Right ventricle myocardium superior (tissue), 1 donor: ENCODE measurements at regions not wholly inside any gene's neighbourhood (a gene's known extent, or its start where the extent isn't known, plus 50 kb on each side); places are given as distances from the start of the nearest gene placed in this dataset.

Experiments used
- ATAC-seq: fragments of 200-7000 bp; cut with Tn5 transposase; one replicate; pipeline ENCODE4 v1.9.1; 2020; ENCODE audit warnings: mild to moderate bottlenecking; ENCODE audit not compliant: poor library complexity
- DNase-seq: peaks from one replicate; pipeline ENCODE4 v3.0.0-alpha.2; 2020
- intact Hi-C: fragments of 100-400 bp; cut with DNase I; formaldehyde crosslinking; loops from one replicate; pipeline ENCODE4 v1.11.2; 2022
- donor health status: DM: no; HTN: yes; CAD: no; lungs with severe emphysema.

DNA sequence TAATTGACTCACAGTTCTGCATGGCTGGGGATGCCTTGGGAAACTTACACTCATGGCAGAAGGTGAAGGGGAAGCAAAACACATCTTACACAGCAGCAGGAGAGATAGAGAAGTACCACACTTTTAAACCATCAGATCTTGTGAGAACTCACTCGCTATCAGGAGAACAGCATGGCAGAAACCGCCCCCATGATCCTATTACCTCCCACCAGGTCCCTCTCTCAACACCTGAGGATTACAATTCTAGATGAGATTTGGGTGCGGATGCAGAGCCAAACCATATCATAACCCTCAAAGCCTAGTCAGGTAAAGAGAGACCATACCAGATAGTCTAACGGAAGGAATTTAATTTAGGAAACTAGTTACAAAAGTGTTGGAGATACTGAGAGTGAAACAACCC lies 182.6 kb upstream of the ACVR2A start:
- ATAC-seq (no peak), DNase-seq (no peak)
- intact Hi-C loops, result no loop called here

DNA sequence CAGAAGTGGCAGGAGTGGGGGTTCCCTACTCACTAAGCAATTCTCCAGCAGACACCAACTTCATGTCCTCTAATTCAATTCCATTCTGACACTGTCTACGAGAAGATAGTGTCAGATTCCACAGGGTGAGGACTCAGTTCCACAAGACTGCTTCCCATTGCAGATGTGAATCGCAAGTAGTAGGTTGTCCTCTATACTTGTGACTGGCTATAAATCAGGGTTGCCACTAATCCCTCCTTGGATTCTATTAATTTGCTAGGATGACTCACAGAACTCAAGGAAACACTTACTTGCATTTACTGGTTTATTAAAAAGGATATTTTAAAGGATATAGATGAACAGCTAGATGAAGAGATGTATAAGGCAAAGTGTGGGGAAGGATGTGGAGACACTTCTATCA lies 184.1 kb upstream of the ACVR2A start:
- no peak for DNase-seq
- intact Hi-C loops, result no loop called here
- no peak for ATAC-seq

DNA sequence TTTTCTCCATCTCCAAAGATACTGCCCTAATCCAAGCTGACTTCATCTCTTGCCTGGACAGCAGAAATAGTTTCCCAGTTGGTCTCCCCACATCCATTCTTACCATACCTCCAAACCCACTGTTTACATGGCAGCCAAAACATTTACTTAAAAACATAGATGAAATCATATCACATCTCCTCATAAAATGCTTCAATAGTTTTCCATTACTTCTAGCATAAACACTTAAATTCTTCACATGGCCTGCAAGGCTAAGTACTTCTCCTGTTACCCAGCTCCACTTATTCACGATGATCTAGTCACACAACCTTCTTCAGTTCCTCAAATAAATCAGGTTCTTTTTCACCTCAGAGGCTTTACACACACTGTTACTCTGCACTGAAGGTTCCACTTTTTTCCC lies 185.8 kb upstream of the ACVR2A start:
- ATAC-seq (no peak), DNase-seq (no peak)
- intact Hi-C loops, result no loop called here

DNA sequence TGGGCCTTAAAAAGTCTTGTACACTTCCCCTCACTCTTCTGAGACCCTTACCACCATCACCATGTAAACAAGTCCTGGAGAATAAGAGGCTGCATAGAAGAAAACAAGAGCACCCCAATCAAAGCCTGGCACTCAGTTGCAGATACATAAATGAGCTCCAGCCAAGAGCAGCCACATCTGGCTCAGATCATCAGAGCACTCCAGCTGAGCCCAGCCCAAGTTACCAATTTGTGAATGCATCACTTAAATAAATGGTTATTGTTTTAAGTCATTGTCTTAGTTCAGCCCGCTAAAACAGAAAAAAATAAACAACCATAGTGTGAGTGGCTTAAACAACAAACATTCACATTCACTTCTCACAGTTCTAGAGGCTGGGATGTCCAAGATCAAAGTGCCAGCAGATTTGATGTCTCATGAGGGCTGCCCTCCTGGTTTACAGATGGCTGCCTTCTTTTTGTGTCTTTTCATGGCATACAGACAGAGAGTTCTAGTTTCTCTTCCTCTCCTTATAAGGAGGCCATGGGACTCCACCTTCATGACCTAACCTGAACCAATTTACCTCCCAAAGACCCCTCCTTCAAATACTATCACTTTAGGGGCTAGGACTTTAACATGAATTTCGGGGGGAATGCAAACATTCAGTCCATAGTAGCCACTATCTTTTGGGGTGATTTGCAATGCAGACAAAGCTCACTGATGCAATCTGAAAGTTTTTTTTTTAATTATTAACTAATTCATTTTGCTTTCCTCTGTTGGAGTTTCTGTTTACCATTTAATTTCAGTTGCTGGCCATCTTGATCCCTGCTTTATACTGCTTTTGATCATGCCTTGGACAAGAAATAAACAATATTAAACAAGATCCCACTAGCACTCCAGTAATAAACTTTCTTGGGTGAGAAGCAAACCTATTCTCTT lies 187.5 kb upstream of the ACVR2A start:
- DNase-seq (no peak), ATAC-seq (no peak)
- intact Hi-C loops, result no loop called here

DNA sequence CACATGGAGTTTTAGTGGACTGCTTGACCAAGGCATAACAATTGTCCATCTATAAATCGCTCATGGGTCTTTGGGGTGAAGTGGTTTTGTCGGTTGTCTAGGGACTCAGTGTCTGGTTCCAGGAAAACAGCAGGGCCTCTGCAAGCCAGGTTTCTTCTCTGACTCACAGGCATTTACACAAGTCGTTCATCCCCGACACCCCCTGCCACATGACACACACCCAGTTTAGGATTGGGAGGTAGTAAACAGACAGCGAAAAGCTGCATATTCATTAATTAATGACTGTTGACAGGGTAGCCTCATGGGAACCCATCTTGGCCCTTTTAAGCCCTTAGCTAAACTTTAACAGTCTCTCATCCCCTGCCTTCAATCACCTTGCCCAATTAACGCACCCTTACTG lies 194.8 kb upstream of the ACVR2A start:
- no peak for ATAC-seq
- intact Hi-C loops, result no loop called here

DNA sequence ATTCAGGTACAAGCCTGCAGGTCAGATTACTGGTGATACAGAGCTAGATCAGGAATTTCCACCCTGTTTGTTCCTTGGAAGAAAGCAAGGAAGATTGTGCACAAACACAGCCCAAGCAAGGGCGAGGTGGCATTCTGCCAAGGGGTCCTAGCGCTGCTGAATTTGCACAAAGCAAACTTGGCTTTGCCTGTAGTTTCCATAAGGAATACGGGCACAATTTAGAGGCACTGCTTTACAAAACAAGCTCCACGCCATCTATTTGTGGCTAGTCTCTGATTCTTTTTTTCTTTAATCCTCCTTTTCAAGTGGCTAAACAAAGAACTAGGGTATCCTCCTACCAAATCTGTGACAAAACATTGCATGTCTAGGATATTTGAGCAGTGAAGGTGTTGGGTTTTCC lies 195.5 kb upstream of the ACVR2A start:
- intact Hi-C loops, result no loop called here
- DNase-seq (no peak), ATAC-seq (no peak)

More for the DNA sequence above, 194.8 kb upstream of the ACVR2A start:
- no peak for DNase-seq

DNA sequence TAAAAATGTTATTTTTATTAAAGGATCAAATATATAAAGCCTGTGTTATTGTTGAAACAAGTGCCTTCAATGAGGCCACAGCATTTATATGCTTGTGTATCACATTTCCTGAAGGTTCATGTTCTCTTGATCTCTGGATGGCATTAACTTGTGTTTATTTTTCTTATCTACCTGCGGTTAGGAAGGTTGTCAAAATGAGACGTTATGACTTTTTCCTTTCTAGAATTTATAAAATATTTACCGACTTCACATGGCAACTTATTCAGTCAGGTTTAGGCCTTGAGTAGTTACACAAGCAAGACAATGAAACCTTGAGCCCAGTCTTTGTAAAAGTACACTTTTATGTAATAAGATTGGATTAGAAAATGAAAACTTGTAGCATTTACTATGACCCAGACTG lies 196.4 kb upstream of the ACVR2A start:
- ATAC-seq, result no peak
- intact Hi-C loops, result no loop called here
- DNase-seq, result no peak

DNA sequence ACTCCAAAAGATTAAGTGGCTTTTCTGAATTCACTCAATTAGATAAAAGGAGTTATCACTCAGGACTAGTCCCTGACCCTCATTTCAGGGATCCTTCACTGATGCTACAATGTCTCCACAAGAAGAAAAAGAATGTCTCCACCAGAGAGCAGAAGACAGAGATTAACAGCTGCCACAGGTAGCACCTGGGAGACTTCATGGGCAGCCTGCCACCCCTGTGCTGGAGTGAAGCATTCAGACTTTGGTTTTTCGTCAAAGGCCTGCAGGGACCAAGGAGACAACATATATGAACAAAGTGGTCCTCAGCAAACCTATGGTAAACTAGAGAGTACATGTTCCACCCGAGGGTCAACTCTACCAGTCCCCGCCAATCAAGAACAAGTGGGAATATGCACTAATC lies 197.0 kb upstream of the ACVR2A start:
- intact Hi-C loops, result no loop called here
- ATAC-seq, result no peak

DNA sequence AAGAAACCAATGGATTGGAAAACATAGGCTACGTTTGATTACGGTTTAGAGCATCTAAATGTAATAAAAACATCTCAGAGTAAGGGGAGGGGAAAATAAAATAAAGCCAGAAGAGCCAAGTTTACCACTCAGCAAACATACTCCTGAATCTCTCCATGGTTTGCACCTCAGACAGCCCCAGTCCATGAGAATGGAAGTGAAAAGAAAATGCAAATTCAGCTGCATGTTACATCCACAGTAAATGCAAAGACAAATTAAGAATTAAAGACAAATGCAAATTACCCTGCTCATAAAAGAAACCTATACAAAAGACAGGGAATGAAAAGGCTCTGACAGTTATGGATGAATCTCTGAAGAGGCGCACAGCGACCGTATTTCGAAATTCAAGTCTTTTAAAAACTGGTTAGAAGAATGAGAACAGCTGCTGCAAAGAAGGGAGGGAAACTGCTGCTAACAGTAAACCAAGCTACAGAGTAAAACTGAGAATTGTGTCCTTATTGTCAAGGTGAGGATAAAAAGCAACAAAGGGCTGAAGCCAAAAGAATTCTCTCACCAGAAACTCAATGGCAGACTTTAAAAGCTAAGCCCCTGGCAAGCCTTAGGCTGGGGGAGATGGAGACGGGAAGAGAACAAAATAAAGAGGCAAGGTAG lies 197.9 kb upstream of the ACVR2A start:
- no peak for ATAC-seq
- intact Hi-C loops, result no loop called here

More for the DNA sequence above, 197.0 kb upstream of the ACVR2A start:
- no peak for DNase-seq

DNA sequence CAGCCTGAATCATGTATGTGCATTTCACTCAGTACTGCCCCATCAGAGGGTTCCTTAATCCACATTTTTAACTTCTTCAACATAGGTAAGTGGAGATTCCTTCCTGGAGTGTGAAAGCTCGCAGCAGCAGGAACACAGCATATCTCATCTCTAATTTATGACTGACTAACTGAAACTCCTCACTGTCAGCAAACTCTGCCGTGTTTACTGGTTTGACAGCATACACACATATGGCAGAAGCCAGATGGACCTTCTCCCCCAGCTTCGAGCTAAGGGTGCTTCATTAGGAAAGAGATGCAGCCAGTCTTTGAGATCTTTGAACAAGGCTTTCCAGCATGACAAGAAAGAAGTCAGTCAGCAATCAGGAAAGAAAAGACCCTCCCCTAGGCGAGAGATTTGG lies 200.3 kb upstream of the ACVR2A start:
- DNase-seq (no peak), ATAC-seq (no peak)
- intact Hi-C loops, result no loop called here

More for the DNA sequence above, 197.9 kb upstream of the ACVR2A start:
- no peak for DNase-seq

DNA sequence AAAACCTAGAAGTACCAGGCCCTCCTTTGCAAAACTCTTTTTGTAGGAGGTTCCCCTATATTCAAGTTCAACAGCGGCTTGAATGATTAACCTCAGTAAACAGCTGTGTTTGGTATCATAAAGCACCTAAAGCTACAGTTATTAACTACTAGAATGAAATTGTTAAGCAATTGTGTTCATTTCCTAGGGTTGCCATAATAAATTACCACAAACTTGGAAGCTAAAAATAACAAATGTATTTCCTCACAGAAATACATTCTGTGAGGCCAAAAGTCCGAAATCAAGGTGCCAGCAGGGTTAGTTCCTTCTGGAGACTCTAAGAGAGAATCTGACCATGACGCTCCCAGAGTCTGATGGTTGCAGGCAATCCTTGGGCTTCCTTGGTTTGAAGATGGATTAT lies 202.1 kb upstream of the ACVR2A start:
- no peak for ATAC-seq
- no peak for DNase-seq
- intact Hi-C loops, result no loop called here

DNA sequence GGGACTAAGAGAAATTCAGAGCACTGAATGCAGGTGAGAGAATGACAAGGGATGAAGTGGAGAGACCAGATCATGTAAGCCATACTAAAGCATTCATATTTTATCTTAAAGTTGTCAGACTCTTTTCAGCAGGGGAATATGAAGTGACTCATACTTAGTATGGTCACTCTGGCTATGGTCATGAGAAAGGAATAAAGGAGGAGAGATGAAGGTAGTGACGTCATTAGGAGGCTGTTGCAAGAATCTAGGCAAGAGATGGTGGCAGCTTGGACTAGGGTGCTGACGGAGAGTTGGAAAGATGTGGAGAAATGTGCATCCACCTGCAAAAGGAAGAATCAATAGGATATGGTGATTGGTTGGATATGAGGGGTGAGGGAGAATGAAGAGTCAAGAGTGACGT lies 203.2 kb upstream of the ACVR2A start:
- no peak for DNase-seq
- no peak for ATAC-seq
- intact Hi-C loops, result no loop called here

DNA sequence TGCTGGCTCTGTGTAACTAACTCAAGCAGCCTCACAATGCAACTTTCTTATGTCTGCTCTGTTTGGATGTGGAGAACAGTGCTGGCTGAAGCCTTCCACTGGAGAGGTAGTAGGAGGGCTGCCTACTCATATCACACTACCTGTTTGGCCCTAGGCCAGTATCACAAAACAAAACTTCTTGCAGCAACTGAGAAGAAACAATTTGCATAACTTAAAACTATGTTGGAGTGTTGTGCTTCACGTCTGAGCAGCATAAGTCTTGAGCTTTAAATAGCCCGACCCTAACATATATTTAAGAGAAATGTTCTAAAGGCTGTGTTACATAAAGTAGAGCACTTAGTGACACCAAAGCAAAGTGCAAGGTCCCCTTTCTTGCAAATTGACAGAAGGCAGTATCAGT lies 204.9 kb upstream of the ACVR2A start:
- DNase-seq (no peak), ATAC-seq (no peak)
- intact Hi-C loops, result no loop called here

DNA sequence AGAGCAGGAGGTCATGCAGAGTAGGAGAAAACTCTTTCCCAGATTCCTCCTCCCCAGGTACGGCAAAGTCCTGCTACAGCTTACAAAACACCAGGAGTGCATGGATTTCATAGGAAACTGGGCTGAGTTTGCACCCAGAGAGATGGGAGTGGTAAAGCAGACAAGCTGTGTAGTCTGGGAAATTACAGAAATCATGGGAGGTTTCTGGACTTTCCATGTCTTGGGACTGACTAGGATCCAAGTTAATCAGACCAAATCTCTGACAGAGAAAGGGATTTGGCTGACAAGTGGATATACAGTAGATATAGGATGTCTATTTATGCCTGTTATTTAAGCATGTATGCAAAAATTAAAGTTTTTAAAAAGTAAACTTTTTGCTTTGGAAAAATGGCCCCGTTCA lies 205.4 kb upstream of the ACVR2A start:
- no peak for ATAC-seq

DNA sequence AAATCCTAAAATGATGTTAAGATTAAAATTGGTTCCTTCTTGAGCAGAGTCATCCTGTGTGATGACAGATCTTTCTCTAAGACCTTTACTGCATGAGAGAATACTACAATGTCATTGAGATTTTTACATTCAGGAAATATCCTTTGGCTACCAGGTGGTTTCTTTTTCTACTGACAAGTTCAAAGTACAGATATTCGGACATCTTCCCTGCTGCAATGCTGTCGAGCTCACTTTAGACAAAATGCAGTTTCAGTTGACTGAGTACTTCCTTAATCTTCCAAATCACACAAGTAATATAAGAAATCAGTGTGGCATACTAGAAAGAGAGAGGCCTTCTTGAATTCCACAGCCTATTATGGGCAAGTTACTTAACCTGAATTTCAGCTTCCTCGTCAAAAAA lies 207.9 kb upstream of the ACVR2A start:
- ATAC-seq (no peak), DNase-seq (no peak)
- intact Hi-C loops, result no loop called here

More for the DNA sequence above, 205.4 kb upstream of the ACVR2A start:
- no peak for DNase-seq
- intact Hi-C loops, result no loop called here

DNA sequence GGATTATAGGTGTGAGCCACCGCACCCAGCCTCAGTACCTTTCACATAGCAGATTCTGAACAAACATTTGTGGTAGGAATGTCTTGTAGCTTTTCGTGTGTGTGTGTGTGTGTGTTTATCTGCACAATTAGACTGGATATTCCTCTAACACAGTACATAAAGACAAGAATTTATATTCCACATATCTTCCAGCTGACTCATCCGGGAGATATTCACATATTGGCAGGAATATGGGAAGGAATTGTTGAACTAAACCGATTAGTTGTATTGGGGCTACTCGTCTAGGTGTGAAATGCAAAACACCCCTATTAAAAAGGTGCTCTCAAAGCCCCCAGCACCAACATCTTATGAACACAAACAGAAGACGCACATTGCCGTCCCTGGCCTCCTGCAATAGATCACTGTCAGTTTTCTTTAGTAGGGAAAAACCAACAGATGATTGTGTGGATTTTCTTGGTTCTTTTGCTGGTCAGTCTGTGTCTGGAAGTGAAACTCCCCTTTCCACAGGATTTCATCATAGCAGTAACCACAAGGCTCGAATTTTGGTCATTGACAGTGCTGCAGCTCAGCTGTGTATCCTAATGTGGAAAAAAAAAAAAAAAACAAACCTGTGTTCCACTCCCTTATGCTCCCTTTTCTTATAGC lies 208.5 kb upstream of the ACVR2A start:
- intact Hi-C loops, result no loop called here
- ATAC-seq (peak; percentile 61), DNase-seq (no peak)

DNA sequence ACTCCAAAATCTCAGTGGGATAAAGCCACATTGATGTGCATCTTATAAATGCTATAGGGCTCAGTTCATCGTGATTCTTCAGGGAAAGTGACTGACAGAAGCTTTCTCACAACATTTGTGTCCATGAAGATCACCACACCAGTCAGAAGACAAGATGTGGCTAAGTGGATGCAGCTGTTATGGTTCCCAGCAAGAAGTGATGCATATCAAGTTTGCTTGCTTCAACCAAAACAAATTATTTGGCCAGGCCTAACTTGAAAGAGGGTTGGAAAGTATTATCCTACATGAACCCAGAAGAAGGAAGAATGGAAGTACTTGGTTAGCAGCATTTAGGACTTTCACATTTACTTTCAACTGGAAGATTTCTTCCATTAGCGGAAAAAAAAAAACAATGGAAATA lies 210.0 kb upstream of the ACVR2A start:
- intact Hi-C loops, result no loop called here
- ATAC-seq (no peak), DNase-seq (no peak)

DNA sequence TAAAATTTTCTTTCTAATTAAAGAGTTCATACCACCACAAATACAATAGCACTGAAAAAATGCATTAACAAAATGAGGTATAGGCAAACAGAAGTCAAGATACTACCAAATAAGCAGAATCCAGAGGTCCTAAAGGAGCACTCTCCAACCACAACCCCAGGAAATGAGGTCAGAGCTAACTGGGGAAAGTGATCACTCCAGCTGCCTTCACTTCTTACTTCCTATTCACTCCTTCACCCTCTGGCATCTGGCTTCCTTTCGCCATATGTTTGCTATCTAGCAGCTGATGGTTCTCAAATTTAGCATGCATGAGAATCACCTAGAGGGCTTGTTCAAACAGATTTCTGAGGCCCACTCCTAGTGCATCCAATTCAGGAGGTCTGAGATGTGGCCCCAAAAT lies 212.6 kb upstream of the ACVR2A start:
- intact Hi-C loops, result no loop called here
- peak; percentile 46 for ATAC-seq
- no peak for DNase-seq

DNA sequence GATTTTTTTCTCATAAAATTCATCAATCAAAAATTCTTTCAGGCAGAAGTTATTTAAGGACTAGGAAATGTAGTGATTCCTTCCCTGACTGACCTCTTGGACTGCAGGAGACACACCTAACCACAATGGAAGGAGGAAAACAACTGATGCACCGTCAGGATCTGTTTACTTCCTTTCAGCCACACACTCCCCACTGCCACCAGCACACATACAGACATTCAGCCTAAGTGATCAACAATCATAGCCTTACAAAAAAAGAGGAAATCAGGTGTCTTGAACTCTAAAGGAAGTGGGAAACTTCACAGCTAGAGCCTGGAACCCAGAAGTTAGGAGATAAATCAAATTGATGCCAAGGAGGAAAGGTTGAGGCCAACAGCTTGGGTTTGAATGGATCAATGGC lies 213.5 kb upstream of the ACVR2A start:
- intact Hi-C loops, result no loop called here
- ATAC-seq, result no peak

DNA sequence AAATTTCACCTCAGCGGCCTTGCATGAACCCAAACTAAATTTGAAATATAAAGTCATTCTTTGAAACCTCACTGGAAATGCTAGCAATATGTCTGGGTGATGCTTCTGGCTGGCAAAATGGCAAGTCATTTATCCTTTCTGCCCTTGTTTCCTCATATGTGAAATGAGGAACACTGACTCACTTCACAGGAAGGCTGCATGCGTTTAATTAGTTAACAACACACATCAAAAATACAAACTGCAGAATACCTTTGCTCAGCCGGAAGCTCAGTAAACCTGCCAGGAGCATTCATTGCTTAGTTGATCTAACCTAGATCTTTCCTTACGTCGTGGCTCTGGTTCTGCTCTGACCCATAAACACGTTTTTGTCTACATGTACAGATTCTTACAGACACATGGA lies 214.2 kb upstream of the ACVR2A start:
- DNase-seq (no peak), ATAC-seq (no peak)
- intact Hi-C loops, result no loop called here

More for the DNA sequence above, 213.5 kb upstream of the ACVR2A start:
- DNase-seq, result no peak
